ENCODE measurements at regions not wholly inside any gene's neighbourhood (a gene's known extent, or its start where the extent isn't known, plus 50 kb on each side); places are given as distances from the start of the nearest gene placed in this dataset.

GRCh38 chr1:212155219-212155618 is 119.7 kb downstream of the DTL start:
- H3K4me3 ChIP-seq (ENCODE audit: low read depth, low read length) = no peak overlapping the region
- no peaks in the 10 kb centered on the region for H3K36me3 ChIP-seq (ENCODE audit: control insufficient read depth, insufficient read depth, low read length)
- H3K4me1 ChIP-seq (ENCODE audit: control insufficient read depth, insufficient read depth, low read length) = no peaks in the 10 kb centered on the region
- no peaks in the 10 kb centered on the region for H3K27me3 ChIP-seq (ENCODE audit: control insufficient read depth, insufficient read depth, low read length)
- no peak for DNase-seq (ENCODE audit: low read depth in 4 of 6, low spot score in 6 of 6)
- H3K27ac ChIP-seq (ENCODE audit: low read depth, low read length) = no peak overlapping the region
- H3K9me3 ChIP-seq (ENCODE audit: control insufficient read depth, insufficient read depth, low read length) = no peaks in the 10 kb centered on the region

- H3K9me3 ChIP-seq (ENCODE audit: control insufficient read depth, insufficient read depth, low read length) = no peaks in the 10 kb centered on the region
- H3K27ac ChIP-seq (ENCODE audit: low read depth, low read length) = no peak overlapping the region
- no peak for DNase-seq (ENCODE audit: low read depth in 4 of 6, low spot score in 6 of 6)
- H3K36me3 ChIP-seq (ENCODE audit: control insufficient read depth, insufficient read depth, low read length) = no peaks in the 10 kb centered on the region
- 93% methylated on average over 6 of the region's 6 CpGs for WGBS (ENCODE audit: insufficient coverage)
- no peaks in the 10 kb centered on the region for H3K4me1 ChIP-seq (ENCODE audit: control insufficient read depth, insufficient read depth, low read length)
- H3K27me3 ChIP-seq (ENCODE audit: control insufficient read depth, insufficient read depth, low read length) = no peaks in the 10 kb centered on the region
- no peak overlapping the region for H3K4me3 ChIP-seq (ENCODE audit: low read depth, low read length)
These were observed 121.7 kb downstream of the DTL start for GRCh38 chr1:212157252-212157651.

- Histone ChIP-seq H3K4me1 (ENCODE audit: control insufficient read depth, insufficient read depth, low read length) (no peaks in the 10 kb centered on the region), H3K27me3 (ENCODE audit: control insufficient read depth, insufficient read depth, low read length) (no peaks in the 10 kb centered on the region), H3K27ac (ENCODE audit: low read depth, low read length) (no peak overlapping the region), H3K36me3 (ENCODE audit: control insufficient read depth, insufficient read depth, low read length) (no peaks in the 10 kb centered on the region), H3K9me3 (ENCODE audit: control insufficient read depth, insufficient read depth, low read length) (no peaks in the 10 kb centered on the region), H3K4me3 (ENCODE audit: low read depth, low read length) (no peak overlapping the region)
- 100% methylated on average over 4 of the region's 7 CpGs for WGBS (ENCODE audit: insufficient coverage)
- DNase-seq (ENCODE audit: low read depth in 4 of 6, low spot score in 6 of 6) = no peak
These were observed 123.6 kb downstream of the DTL start for GRCh38 chr1:212158912-212159796.

GRCh38 chr1:212161231-212161781 is 123.9 kb upstream of the PPP2R5A start:
- H3K36me3 ChIP-seq (ENCODE audit: control insufficient read depth, insufficient read depth, low read length) = no peaks in the 10 kb centered on the region
- H3K27me3 ChIP-seq (ENCODE audit: control insufficient read depth, insufficient read depth, low read length) = no peaks in the 10 kb centered on the region
- DNase-seq (ENCODE audit: low read depth in 4 of 6, low spot score in 6 of 6) = no peak
- no peak overlapping the region for H3K4me3 ChIP-seq (ENCODE audit: low read depth, low read length)
- no CpG with 5 or more reads among the region's 2 CpGs for WGBS (ENCODE audit: insufficient coverage)
- H3K27ac ChIP-seq (ENCODE audit: low read depth, low read length) = no peak overlapping the region
- no peaks in the 10 kb centered on the region for H3K4me1 ChIP-seq (ENCODE audit: control insufficient read depth, insufficient read depth, low read length)
- no peaks in the 10 kb centered on the region for H3K9me3 ChIP-seq (ENCODE audit: control insufficient read depth, insufficient read depth, low read length)

GRCh38 chr1:212162635-212163034 is 122.6 kb upstream of the PPP2R5A start:
- DNase-seq (ENCODE audit: low read depth in 4 of 6, low spot score in 6 of 6) = no peak
- no peaks in the 10 kb centered on the region for H3K9me3 ChIP-seq (ENCODE audit: control insufficient read depth, insufficient read depth, low read length)
- H3K27me3 ChIP-seq (ENCODE audit: control insufficient read depth, insufficient read depth, low read length) = no peaks in the 10 kb centered on the region
- no peak overlapping the region for H3K27ac ChIP-seq (ENCODE audit: low read depth, low read length)
- no peaks in the 10 kb centered on the region for H3K4me1 ChIP-seq (ENCODE audit: control insufficient read depth, insufficient read depth, low read length)
- no peak overlapping the region for H3K4me3 ChIP-seq (ENCODE audit: low read depth, low read length)
- no peaks in the 10 kb centered on the region for H3K36me3 ChIP-seq (ENCODE audit: control insufficient read depth, insufficient read depth, low read length)
- 69% methylated on average over 5 of the region's 5 CpGs for WGBS (ENCODE audit: insufficient coverage)

- Histone ChIP-seq H3K4me3 (ENCODE audit: low read depth, low read length) (no peak overlapping the region), H3K4me1 (ENCODE audit: control insufficient read depth, insufficient read depth, low read length) (no peaks in the 10 kb centered on the region), H3K36me3 (ENCODE audit: control insufficient read depth, insufficient read depth, low read length) (no peaks in the 10 kb centered on the region), H3K27ac (ENCODE audit: low read depth, low read length) (no peak overlapping the region), H3K27me3 (ENCODE audit: control insufficient read depth, insufficient read depth, low read length) (no peaks in the 10 kb centered on the region), H3K9me3 (ENCODE audit: control insufficient read depth, insufficient read depth, low read length) (no peaks in the 10 kb centered on the region)
- 100% methylated on average over 3 of the region's 5 CpGs for WGBS (ENCODE audit: insufficient coverage)
- DNase-seq (ENCODE audit: low read depth in 4 of 6, low spot score in 6 of 6) = no peak
These were observed 120.9 kb upstream of the PPP2R5A start for GRCh38 chr1:212164095-212164872.

- H3K27ac ChIP-seq (ENCODE audit: low read depth, low read length) = no peak overlapping the region
- 94% methylated on average over 3 of the region's 4 CpGs for WGBS (ENCODE audit: insufficient coverage)
These were observed 119.0 kb upstream of the PPP2R5A start for GRCh38 chr1:212166244-212166643.

GRCh38 chr1:212166644-212167043 is 118.6 kb upstream of the PPP2R5A start:
- no peaks in the 10 kb centered on the region for H3K9me3 ChIP-seq (ENCODE audit: control insufficient read depth, insufficient read depth, low read length)
- no peaks in the 10 kb centered on the region for H3K4me1 ChIP-seq (ENCODE audit: control insufficient read depth, insufficient read depth, low read length)
- H3K4me3 ChIP-seq (ENCODE audit: low read depth, low read length) = no peak overlapping the region
- no peaks in the 10 kb centered on the region for H3K27me3 ChIP-seq (ENCODE audit: control insufficient read depth, insufficient read depth, low read length)
- WGBS (ENCODE audit: insufficient coverage) = 70% methylated on average over 2 of the region's 2 CpGs
- H3K36me3 ChIP-seq (ENCODE audit: control insufficient read depth, insufficient read depth, low read length) = no peaks in the 10 kb centered on the region
- H3K27ac ChIP-seq (ENCODE audit: low read depth, low read length) = no peak overlapping the region
- no peak for DNase-seq (ENCODE audit: low read depth in 4 of 6, low spot score in 6 of 6)

More at GRCh38 chr1:212166244-212166643, 119.0 kb upstream of the PPP2R5A start:
- no peak for DNase-seq (ENCODE audit: low read depth in 4 of 6, low spot score in 6 of 6)
- H3K9me3 ChIP-seq (ENCODE audit: control insufficient read depth, insufficient read depth, low read length) = no peaks in the 10 kb centered on the region
- H3K27me3 ChIP-seq (ENCODE audit: control insufficient read depth, insufficient read depth, low read length) = no peaks in the 10 kb centered on the region
- H3K36me3 ChIP-seq (ENCODE audit: control insufficient read depth, insufficient read depth, low read length) = no peaks in the 10 kb centered on the region
- no peak overlapping the region for H3K4me3 ChIP-seq (ENCODE audit: low read depth, low read length)
- no peaks in the 10 kb centered on the region for H3K4me1 ChIP-seq (ENCODE audit: control insufficient read depth, insufficient read depth, low read length)

GRCh38 chr1:212167098-212167497 is 118.1 kb upstream of the PPP2R5A start:
- no peak overlapping the region for H3K27ac ChIP-seq (ENCODE audit: low read depth, low read length)
- DNase-seq (ENCODE audit: low read depth in 4 of 6, low spot score in 6 of 6) = no peak
- no peaks in the 10 kb centered on the region for H3K36me3 ChIP-seq (ENCODE audit: control insufficient read depth, insufficient read depth, low read length)
- H3K4me3 ChIP-seq (ENCODE audit: low read depth, low read length) = no peak overlapping the region
- H3K27me3 ChIP-seq (ENCODE audit: control insufficient read depth, insufficient read depth, low read length) = no peaks in the 10 kb centered on the region
- WGBS (ENCODE audit: insufficient coverage) = 56% methylated on average over 6 of the region's 7 CpGs
- H3K9me3 ChIP-seq (ENCODE audit: control insufficient read depth, insufficient read depth, low read length) = no peaks in the 10 kb centered on the region
- H3K4me1 ChIP-seq (ENCODE audit: control insufficient read depth, insufficient read depth, low read length) = no peaks in the 10 kb centered on the region

All from spinal cord (tissue), 9 donors.